Uterus (tissue), 3 donors: ENCODE measurements at regions not wholly inside any gene's neighbourhood (a gene's known extent, or its start where the extent isn't known, plus 50 kb on each side); places are given as distances from the start of the nearest gene placed in this dataset.

Source experiments
- DNase-seq, 2 donors: peaks; one replicate each; pipeline ENCODE4 v3.0.0-alpha.2; 2019 to 2020
- H3K27ac ChIP-seq, 2 donors: fragments of 200-600 bp; sonication (generic); 1 replicate in 1 of 2; 2 replicates in 1 of 2; pipeline ENCODE4 v1.5.1; 2016 to 2018
- H3K27me3 ChIP-seq, 2 donors: fragments of 200-600 bp; sonication (generic); one replicate each; pipeline ENCODE4 v1.5.1; 2018 to 2019; ENCODE audit warnings: control low read depth in 1 of 2
- H3K36me3 ChIP-seq, 2 donors: fragments of 200-600 bp; sonication (generic); one replicate each; pipeline ENCODE4 v1.5.1; 2019; ENCODE audit warnings: control low read depth in 1 of 2
- H3K4me1 ChIP-seq, 2 donors: fragments of 200-600 bp; sonication (generic); one replicate each; pipeline ENCODE4 v1.5.1; 2018 to 2019; ENCODE audit warnings: control low read depth in 1 of 2
- H3K4me3 ChIP-seq, 2 donors: fragments of 200-600 bp; sonication (generic); 1 replicate in 1 of 2; 2 replicates in 1 of 2; pipeline ENCODE4 v1.5.1; 2018 to 2019; ENCODE audit warnings: mild to moderate bottlenecking in 1 of 2
- H3K9me3 ChIP-seq, 2 donors: fragments of 200-600 bp; sonication (generic); one replicate each; pipeline ENCODE4 v1.5.1; 2019; ENCODE audit warnings: control low read depth in 1 of 2
- POLR2A ChIP-seq, 2 donors: fragments of 450-650 bp; IDR thresholded peaks; one replicate each; pipeline ENCODE4 v1.6.1; 2016; ENCODE audit warnings: antibody characterized with exemption in 2 of 2, mild to moderate bottlenecking in 1 of 2, moderate library complexity in 1 of 2
- intact Hi-C: fragments of 100-400 bp; cut with DNase I; formaldehyde crosslinking; loops from one replicate; pipeline ENCODE4 v1.15.1; 2023; ENCODE audit warnings: low total_unique reads
- TF ChIP-seq, protein P1 (sequence below), 4 experiments: fragments of 200-600 bp in 2 of 4; fragments of 450-650 bp in 2 of 4; sonication (generic) in 2 of 4; IDR thresholded peaks; one replicate each; pipeline ENCODE4 v1.5.1; 2016 to 2019; ENCODE audit warnings: antibody characterized with exemption in 4 of 4, mild to moderate bottlenecking in 2 of 4, moderate library complexity in 1 of 4
- donor health status: DM: yes; HTN: yes; CAD: no.

- DNase-seq, result no peak
- Histone ChIP-seq H3K36me3 (no peaks in the 10 kb centered on the region), H3K4me1 (no peaks in the 10 kb centered on the region), H3K27ac (no peak overlapping the region), H3K27me3 (no peaks in the 10 kb centered on the region), H3K4me3 (no peak overlapping the region), H3K9me3 (peaks cover 0 to 2% of the 10 kb centered on the region in 2 donors)
- intact Hi-C loops, result no loop called here
- TF ChIP-seq POLR2A (IDR thresholded peaks at IDR 0.05), result no peak
- TF ChIP-seq, protein P1, sequence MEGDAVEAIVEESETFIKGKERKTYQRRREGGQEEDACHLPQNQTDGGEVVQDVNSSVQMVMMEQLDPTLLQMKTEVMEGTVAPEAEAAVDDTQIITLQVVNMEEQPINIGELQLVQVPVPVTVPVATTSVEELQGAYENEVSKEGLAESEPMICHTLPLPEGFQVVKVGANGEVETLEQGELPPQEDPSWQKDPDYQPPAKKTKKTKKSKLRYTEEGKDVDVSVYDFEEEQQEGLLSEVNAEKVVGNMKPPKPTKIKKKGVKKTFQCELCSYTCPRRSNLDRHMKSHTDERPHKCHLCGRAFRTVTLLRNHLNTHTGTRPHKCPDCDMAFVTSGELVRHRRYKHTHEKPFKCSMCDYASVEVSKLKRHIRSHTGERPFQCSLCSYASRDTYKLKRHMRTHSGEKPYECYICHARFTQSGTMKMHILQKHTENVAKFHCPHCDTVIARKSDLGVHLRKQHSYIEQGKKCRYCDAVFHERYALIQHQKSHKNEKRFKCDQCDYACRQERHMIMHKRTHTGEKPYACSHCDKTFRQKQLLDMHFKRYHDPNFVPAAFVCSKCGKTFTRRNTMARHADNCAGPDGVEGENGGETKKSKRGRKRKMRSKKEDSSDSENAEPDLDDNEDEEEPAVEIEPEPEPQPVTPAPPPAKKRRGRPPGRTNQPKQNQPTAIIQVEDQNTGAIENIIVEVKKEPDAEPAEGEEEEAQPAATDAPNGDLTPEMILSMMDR (IDR thresholded peaks at IDR 0.05), result no peak
Measured at GRCh38 chr22:49332691-49333090, 495.0 kb downstream of the BRD1 start.

GRCh38 chr22:49331878-49332277 lies 495.8 kb downstream of the BRD1 start:
- Histone ChIP-seq H3K4me3 (no peak overlapping the region), H3K4me1 (no peaks in the 10 kb centered on the region), H3K27ac (no peak overlapping the region), H3K36me3 (no peaks in the 10 kb centered on the region), H3K9me3 (peaks cover 0 to 8% of the 10 kb centered on the region in 2 donors), H3K27me3 (no peaks in the 10 kb centered on the region)
- no peak for DNase-seq
- TF ChIP-seq POLR2A (IDR thresholded peaks at IDR 0.05), result no peak
- TF ChIP-seq, protein P1 (IDR thresholded peaks at IDR 0.05), result no peak
- intact Hi-C loops, result no loop called here

GRCh38 chr22:49331223-49331815 lies 496.4 kb downstream of the BRD1 start:
- TF ChIP-seq POLR2A (IDR thresholded peaks at IDR 0.05), result no peak
- TF ChIP-seq, protein P1 (IDR thresholded peaks at IDR 0.05), result no peak
- no peaks in the 10 kb centered on the region for H3K27me3 ChIP-seq
- no peak overlapping the region for H3K4me3 ChIP-seq
- peaks cover 0 to 8% of the 10 kb centered on the region in 2 donors for H3K9me3 ChIP-seq
- H3K4me1 ChIP-seq, result no peaks in the 10 kb centered on the region
- intact Hi-C loops, result no loop called here
- H3K27ac ChIP-seq, result no peak overlapping the region
- no peak for DNase-seq
- no peaks in the 10 kb centered on the region for H3K36me3 ChIP-seq

DNA sequence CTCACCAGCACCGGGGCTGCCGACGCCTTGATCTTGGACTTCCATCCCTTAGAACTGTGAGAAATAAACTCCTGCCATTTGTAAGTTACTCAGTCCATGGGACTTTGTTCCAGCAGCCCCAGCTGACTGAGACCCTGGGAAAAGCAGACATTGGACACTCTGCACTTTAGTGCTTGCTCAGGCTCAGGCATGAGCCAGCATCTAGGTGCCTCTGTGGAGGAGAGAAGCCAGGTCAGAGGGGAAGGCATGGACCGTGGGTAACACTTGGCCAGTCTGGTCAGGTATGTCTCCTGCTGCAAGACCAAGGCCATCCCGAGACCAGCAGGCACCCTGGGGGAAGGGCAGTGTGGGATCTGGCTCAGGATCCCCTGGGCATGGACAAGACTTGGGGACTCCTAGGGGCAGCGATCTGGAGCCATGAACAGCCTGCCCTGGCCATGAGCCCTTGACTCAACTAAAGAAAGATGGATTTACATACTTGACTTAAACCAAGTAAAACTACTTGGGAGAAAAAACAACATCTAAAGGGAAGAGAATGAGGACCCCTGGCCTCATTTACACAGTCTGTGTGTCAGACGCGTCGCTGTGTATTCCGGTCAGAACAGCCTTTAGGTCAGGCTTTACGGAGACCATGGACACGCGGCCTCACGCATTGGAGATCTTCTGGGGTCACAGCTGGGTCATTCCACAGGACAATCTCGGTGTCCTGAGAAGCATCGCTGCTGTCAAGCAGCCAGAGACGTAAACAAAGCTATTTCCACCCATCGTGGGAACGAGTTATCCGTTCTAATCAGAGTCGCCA lies 497.1 kb downstream of the BRD1 start:
- intact Hi-C loops, result no loop called here
- H3K4me1 ChIP-seq, result no peaks in the 10 kb centered on the region
- H3K27ac ChIP-seq, result no peak overlapping the region
- TF ChIP-seq POLR2A (IDR thresholded peaks at IDR 0.05), result no peak
- TF ChIP-seq, protein P1 (IDR thresholded peaks at IDR 0.05), result no peak
- no peaks in the 10 kb centered on the region for H3K27me3 ChIP-seq
- no peak for DNase-seq
- H3K36me3 ChIP-seq, result no peaks in the 10 kb centered on the region
- H3K4me3 ChIP-seq, result no peak overlapping the region
- H3K9me3 ChIP-seq, result peaks cover 0 to 8% of the 10 kb centered on the region in 2 donors

GRCh38 chr22:49329636-49330035 lies 498.0 kb downstream of the BRD1 start:
- Histone ChIP-seq H3K9me3 (peaks cover 0 to 8% of the 10 kb centered on the region in 2 donors), H3K36me3 (no peaks in the 10 kb centered on the region), H3K4me1 (no peaks in the 10 kb centered on the region), H3K27ac (no peak overlapping the region), H3K4me3 (no peak overlapping the region), H3K27me3 (no peaks in the 10 kb centered on the region)
- TF ChIP-seq POLR2A (IDR thresholded peaks at IDR 0.05), result no peak
- TF ChIP-seq, protein P1 (IDR thresholded peaks at IDR 0.05), result no peak
- intact Hi-C loops, result no loop called here
- DNase-seq, result no peak
